GM18519 (cell line): ENCODE measurements at regions not wholly inside any gene's neighbourhood (a gene's known extent, or its start where the extent isn't known, plus 50 kb on each side); places are given as distances from the start of the nearest gene placed in this dataset.
A peak's percentile ranks its signal among the peaks of the same experiment; 100 is the strongest.

Experiments
- ATAC-seq: cut with Tn5 transposase; IDR thresholded peaks from one replicate; pipeline ENCODE4 v1.9.1; 2021; ENCODE audit warnings: mild to moderate bottlenecking, moderate library complexity; ENCODE audit not compliant: unreplicated experiment, low FRiP score

- no peak for ATAC-seq
Observed at GRCh38 chr13:47110141-47110540, 213.3 kb upstream of the HTR2A start.

- peak; percentile 84 for ATAC-seq
Observed at GRCh38 chr13:47109028-47109427, 212.2 kb upstream of the HTR2A start.

- peak; percentile 83 for ATAC-seq
Observed at GRCh38 chr13:47100214-47100853, 203.5 kb upstream of the HTR2A start.

- peak; percentile 52 for ATAC-seq
Observed at GRCh38 chr13:47094734-47095434, 198.0 kb upstream of the HTR2A start.

DNA sequence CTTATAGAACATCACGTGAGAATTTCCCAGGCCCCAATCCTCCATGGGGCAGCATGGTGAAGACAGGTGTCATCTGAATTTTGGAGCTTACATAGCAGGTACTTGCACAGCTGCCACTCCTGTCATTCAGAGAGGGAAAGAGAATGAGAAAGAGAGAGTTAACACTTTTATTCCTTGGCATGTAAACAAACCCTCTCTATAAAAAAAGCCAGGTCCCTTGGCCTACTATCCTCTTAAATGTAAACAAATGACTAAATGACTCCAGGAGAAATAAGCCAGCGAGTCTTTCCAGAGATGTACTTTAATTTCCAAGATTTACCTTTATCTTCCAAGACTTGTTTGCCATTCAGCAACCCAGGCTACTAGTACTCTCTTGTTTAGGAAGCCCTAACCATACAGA lies 195.3 kb upstream of the HTR2A start:
- ATAC-seq = no peak

- no peak for ATAC-seq
Observed at GRCh38 chr13:47087841-47088240, 191.0 kb upstream of the HTR2A start.

DNA sequence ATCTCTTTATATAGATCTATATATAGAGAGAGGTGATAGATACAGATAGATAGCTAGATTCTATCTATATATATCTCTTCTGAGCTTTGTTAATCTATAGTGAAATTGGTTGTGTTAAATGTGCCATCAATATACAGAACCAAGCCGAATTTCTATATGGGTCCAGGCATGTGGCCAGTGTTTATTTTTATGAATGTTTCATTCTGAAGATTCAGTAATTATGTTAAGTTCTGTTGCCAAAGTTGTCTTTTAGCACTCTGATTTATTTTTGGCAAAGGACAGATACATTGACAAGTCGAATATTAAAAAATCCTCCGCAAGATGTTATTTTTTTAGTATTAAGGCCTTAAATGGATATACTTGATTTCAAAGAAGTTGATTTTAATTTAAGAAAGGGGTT lies 190.4 kb upstream of the HTR2A start:
- no peak for ATAC-seq

DNA sequence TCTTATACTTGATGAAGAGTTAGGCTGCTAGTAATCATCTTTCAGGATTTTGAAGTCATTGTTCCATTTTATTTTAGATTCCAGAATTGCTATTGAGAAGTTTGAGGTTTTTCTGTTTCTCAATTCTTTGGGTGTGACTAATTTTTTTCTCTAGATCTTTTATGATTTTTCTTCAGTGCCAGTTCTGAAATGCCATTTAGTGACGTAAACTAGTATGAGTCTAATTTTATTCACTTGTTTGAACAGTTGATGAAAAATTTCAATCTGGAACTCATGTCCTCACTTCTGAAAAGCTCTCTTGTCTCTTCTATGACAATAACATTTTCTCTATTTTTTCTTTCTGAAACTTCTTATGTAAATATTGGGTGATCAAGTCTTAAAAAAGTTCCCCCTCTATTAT lies 188.5 kb upstream of the HTR2A start:
- ATAC-seq = no peak

DNA sequence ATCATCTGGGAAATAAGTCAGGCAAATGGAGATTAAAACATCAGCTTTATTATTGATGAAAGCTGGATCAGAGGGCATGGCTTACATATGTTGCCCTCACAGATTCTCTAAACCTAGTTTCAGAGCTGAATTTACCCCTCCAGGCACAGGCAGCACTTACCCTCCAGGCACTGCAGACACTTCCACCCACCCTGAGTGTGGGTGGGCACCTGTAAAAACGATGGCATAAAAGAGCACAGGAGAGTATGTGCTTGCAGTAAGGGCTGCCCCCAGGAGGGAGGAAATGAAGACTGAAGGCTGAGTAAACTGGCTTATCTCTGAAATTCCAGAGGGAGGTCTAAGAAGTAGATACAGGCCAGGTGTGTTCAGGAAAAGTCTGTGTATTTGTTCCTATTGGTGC lies 185.0 kb upstream of the HTR2A start:
- ATAC-seq = no peak

DNA sequence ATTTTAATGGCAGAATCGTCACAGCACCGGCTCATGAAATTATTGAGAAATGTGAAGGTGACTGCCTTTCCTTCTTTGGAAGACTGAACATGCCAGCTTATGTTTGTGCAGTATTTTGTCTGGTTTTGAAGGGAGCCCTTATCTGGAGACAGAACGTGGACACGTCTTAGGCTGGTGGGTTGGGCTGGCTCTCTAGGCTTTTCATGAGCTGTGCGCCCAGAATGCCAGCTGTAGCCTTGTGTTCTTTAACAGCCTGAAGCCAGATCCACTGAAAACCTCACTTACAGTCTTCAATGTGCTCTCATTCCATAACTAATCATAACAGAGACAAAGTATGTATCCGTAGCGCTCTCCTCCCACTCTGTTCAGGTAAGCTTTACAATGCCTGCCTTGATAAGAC lies 184.4 kb upstream of the HTR2A start:
- ATAC-seq = no peak

DNA sequence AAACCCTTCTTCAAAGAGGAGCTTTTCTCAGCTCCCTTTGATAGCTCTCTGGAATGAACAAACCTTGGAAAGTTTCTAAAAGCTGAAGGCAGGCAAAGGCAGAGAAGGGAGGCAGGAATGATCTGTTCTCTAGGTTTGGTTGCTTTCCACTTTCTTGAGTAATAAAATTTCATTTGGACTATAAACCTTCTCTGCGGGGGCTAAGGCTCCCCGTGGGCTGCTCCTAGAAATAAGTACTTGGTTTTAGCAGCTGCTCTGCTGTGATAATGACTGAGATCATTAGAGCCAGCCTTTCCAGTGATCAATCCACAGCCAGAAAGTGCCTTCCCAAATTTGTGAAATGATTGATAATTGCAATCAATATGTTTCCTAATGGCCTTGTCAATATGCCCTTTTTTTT lies 183.8 kb upstream of the HTR2A start:
- ATAC-seq = no peak

DNA sequence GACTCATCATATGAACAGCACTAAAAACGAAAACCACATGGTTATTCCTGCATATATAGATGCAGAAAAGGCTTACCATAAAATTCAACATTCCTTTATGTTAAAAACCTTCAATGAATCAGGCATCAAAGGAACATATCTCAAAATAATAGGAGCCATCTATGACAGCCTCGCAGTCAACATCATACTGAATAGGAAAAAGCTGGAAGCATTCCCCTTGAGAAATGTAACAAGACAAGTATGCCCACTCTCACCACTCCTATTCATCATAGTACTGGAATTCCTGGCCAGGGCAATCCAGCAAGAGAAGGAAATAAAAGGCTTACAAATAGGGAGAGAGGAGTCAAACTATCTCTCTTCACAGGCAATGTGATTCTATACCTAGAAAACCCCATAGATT lies 179.6 kb upstream of the HTR2A start:
- no peak for ATAC-seq

DNA sequence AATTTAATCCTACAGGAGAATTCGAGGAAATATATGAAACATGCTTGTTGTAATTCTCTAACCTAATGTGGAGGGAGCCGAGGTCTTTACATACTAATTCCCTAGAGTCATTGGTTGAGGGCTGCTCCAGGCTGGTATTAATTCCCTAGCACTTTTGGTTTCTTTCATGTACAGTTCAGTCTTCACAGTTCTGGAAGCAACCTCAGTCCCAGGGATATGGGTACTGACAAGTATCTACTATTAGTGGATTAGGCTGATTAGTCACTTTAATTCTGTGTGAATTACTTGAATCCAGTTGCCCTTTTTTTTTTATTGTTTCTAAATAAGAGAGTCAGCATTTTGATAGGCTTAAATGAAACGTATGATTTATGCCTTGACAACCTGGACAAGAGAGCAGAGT lies 172.3 kb upstream of the HTR2A start:
- ATAC-seq = no peak

GRCh38 chr13:47067306-47067705 lies 170.5 kb upstream of the HTR2A start:
- no peak for ATAC-seq

DNA sequence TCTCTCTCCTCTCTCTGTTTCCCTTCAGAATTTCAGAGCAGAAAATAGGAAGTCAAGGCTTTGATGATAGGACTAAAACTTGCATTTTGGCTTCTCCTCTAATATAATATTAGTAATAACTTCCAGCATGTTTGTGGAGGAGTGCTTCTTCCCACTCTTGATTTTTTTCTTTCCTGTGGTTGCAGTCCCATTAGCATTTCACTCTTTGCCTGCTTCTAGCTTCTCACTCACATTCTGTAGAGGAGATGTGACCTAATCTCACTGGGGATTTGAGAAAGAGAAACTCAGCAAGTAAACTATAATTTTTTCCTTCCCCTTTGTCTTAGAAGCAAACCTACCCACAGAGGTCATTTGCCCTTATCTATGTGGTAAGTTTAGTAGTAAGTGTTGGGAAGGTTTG lies 169.4 kb upstream of the HTR2A start:
- ATAC-seq = no peak

- no peak for ATAC-seq
Observed at GRCh38 chr13:47064381-47064780, 167.5 kb upstream of the HTR2A start.

DNA sequence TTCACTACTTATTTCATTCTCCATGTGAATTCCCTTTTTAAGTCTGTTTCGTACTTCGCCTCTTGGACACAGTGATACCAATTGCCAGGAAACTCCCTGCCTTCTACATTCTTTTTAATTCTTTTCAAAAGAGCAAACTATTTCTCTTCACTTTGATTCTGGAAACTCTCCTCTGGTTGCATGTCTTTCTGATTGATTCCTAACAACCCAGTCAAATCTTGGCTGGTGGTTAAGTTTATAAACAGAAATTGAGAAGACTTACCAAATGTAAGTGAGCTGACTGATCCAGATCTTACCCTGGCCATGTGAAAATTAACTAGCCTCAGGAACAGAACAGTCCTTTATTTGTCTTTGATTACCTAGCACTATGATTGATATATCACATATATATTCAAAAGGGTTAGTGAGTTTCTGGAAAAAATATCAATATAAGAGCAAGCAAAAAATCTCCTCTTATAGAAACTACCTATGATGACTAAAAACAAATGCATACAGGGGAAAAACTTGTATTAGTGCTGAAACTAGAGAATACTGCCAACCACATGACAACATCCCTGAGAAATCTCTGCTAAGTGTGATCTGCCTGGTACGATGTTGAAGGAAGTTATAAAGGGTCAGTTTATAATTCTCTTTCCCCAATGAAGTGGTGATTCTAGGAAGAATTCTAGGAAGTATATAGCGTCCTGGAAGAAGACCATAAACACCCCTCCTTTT lies 152.6 kb upstream of the HTR2A start:
- no peak for ATAC-seq

GRCh38 chr13:47046706-47047105 lies 149.9 kb upstream of the HTR2A start:
- ATAC-seq = no peak

GRCh38 chr13:47044842-47045241 lies 148.0 kb upstream of the HTR2A start:
- ATAC-seq = no peak

GRCh38 chr13:47039106-47039505 lies 142.3 kb upstream of the HTR2A start:
- ATAC-seq = no peak

DNA sequence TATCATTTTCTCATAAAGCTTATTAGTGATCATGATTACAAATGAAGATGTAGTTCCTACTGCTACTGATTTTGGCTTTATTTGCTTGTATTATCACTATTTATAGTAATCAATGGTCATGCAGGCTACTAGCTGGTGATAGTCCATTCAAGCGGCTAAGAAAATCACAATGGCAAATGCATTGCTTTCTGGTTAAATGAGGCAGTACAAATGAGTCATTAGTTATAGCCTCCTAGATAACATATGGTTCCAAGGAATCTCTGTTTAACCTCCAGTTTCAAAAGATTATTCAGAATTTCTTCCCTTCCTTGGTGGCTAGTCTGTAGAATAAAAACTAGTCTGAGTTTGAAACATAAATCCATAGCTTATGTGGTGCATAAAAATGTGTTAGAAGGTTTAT lies 141.3 kb upstream of the HTR2A start:
- ATAC-seq = no peak
